NCI-H1105 treated with DMSO at 0.1 percent for 48 hours (cell line): ENCODE measurements at regions not wholly inside any gene's neighbourhood (a gene's known extent, or its start where the extent isn't known, plus 50 kb on each side); places are given as distances from the start of the nearest gene placed in this dataset.
A peak's percentile ranks its signal among the peaks of the same experiment; 100 is the strongest.
"Not testable (repeated sequence)": the region's sequence is repeated elsewhere in the genome, so short reads cannot be mapped to it uniquely, and the experiment has no call there.

Experiments
- DNase-seq: peaks from one replicate; lab custom pipeline; 2025; lab: John Stamatoyannopoulos, UW

DNA sequence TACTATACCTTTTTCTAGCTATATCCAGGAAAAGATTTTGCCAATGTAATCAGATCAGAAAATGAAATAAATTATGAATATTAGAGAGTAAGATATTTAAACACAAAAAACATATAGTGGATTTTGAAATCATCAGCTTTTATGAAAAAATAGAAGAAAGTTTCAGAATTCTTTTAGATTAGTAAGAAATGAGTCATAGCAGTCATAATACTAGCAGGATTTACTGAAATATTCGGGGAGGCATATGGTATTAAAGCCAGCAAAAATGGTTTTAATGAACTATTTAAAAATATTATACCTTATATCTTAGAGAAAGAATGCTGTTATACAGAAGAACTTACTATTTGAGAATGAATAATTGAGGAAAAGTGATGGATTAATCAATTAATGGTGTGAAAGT is 303.6 kb upstream of the NUDT12 start:
- DNase-seq, result no peak

- no peak for DNase-seq
These were observed 299.8 kb upstream of the NUDT12 start for GRCh38 chr5:103862398-103862797.

GRCh38 chr5:103860327-103860726 is 297.7 kb upstream of the NUDT12 start:
- no peak for DNase-seq

GRCh38 chr5:103858367-103858766 is 295.8 kb upstream of the NUDT12 start:
- DNase-seq, result not testable (repeated sequence)

DNA sequence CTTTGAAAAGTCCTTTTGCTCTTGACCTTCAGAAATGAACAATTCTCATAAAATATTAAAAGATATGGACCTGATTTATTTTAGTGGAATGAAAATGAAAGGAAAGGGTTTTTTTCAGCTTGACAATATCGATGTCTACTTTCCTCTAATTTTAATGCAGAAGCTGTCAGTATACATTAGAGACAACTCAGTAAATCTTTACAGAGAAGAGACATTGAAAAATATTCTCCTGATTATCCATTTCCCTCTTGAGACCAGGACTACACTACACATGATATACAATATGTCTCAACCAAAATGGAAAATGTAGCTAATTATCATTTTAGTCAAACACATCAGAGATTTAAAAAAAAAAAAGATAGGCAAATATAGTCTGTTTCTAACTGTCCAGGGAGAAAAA is 288.5 kb upstream of the NUDT12 start:
- DNase-seq, result no peak

GRCh38 chr5:103849934-103850333 is 287.3 kb upstream of the NUDT12 start:
- no peak for DNase-seq

DNA sequence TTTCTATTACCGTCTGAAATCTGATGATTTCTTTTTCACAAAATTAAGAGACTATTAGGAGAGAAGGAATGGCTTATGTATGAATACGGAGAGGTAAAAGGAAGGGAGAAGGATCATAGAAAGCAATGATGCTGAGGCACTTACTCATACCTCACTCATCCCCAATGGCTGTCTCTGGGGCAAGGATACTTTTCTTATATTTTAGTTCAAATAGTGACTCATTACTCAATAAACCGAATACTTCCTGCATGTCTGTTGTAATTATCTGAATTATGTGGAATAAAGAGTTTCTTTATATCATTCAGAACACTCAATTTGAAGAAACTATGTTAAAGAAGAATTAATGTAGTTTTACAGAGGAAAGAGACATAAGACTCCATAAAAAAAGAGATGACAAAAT is 284.5 kb upstream of the NUDT12 start:
- DNase-seq, result no peak

DNA sequence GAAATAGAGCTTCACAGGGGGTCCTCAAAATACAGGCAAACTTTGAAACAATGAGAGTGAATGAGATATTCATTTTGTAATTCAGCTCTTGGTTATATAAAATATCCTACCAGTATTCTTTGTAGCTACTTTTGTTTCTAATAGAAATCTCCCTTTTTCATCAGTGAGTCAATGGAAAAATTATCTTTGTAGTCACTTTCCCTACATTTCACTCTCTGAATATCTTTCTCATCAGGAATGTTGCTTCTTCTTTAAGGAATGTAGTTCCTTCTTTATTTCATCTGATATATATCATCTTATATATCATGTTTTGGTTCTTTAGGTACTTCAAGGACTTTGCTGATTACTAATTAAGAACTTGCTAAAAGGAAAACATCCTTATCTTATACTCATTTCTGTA is 280.3 kb upstream of the NUDT12 start:
- DNase-seq, result no peak

- no peak for DNase-seq
These were observed 278.0 kb upstream of the NUDT12 start for GRCh38 chr5:103840600-103840999.

- no peak for DNase-seq
These were observed 271.6 kb upstream of the NUDT12 start for GRCh38 chr5:103834216-103834615.

GRCh38 chr5:103829585-103829984 is 267.0 kb upstream of the NUDT12 start:
- DNase-seq, result no peak

GRCh38 chr5:103827976-103828375 is 265.4 kb upstream of the NUDT12 start:
- DNase-seq, result no peak

DNA sequence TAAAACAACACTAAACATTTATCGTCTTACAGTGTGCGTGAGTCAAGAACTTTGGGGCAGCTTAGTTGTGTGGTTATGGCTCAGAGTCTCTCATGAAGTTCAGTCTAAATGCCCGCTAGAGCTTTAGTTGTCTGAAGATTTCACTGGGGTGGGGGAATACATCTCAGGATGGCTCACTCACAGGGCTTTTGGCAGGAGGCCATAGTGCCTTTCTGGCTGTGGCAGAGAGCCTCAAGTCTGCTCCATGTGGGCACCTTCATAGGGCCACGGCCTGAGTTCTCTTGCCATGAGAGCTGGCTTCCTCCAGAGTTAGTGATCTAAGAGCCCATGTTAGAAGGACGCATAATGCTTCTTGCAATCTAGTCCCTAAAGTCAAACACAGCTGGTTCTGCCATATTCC is 258.8 kb upstream of the NUDT12 start:
- DNase-seq, result no peak

DNA sequence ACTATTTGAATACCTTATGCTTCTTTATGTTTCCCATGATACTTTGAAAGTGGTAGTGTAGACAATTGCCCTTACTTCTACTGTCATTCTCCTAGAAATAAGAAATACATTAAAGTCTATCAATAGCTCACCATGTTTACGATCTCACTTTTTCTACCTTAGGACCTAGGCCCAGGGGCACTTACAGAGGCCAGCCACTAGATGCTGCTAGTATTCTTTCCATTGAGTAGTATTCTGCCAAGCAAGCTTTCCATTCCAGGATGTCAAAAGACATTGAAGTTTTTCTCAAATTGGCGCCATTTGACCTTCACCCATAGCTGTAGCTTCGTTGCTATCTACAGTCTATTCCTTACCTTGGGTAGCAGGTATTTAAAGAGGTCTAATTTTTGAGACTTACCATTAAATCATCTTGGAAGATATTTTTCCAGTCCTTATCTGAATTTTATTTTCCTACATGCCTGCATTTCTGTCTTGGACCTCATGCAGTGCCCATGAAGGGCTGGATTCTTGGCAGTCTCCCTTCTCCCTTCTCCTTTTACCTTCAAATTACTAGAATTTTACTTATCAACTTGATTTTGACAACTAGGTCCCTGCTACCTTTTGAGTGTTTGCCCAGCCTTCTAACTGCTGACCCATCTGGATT is 246.0 kb upstream of the NUDT12 start:
- DNase-seq, result peak; percentile 54

DNA sequence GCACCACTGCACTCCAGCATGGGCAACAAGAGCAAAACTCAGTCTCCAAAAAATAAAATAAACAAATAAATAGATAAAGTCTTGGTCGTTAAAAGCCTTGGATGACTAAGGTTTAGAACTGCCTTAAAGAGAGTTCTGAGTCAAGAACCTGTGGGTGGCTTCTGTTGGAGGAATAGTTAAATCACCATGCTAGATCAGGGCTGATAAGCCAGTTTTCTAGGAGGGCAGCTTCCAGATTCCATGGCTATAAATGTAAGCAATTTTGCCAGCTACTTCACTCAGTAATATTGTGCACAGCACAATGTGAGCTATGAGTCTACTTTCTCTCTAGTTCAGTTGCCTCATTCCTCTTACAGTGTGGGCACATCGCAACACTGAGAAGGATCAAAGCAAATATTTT is 242.1 kb upstream of the NUDT12 start:
- no peak for DNase-seq

DNA sequence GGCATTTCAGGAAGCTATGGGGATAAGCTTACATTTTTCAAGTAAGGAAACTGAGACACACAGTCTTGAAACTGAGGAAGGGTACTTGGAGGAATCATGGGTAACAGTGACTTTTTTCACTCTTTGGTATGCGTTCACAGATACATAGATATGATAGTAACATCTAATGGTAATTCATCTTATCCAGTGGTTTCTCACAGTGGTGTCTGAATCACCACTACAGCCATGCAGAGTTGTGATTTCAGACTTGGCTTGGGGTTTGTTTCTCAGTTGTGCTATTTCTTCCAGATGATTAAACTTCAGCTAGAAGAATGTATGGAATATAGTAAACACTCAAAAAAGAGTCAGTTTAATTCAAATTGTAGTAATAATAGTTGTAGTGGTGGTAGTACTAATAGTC is 239.1 kb upstream of the NUDT12 start:
- DNase-seq, result no peak

DNA sequence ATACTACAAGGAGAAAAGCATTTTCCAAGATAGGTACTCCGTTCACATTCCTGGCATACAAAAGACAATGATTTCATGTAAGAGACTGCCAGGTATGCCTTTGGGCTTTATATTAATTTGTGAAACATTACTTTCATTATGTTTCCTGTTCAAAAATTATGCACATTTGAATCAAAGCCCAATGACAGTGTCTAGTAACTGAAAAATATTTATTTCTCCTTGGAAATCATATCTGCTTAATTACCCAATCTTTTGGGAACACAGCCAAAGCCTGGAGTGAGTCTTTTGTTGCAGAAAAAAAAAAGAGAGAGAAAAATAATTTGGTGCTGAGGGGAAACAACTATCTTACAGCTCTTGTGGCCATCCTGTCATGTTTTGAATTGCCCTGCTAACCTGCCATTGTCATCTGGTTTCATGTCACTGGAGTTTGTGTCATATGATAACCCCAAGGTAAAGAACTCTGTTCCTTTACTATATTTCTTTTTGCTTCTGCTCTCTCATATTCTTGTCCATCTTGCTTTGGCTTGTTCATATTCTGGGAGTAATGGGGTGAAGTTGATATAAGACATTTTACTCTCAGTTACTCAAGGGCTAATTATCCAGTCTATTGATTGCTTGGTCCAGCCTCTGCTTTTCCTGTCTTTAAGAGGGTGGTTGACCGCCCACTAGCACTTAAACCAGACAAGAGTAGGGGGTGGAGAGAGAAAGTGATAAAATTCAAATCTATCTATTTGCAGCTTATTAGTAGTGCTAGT is 238.3 kb upstream of the NUDT12 start:
- peak; percentile 73 for DNase-seq

DNA sequence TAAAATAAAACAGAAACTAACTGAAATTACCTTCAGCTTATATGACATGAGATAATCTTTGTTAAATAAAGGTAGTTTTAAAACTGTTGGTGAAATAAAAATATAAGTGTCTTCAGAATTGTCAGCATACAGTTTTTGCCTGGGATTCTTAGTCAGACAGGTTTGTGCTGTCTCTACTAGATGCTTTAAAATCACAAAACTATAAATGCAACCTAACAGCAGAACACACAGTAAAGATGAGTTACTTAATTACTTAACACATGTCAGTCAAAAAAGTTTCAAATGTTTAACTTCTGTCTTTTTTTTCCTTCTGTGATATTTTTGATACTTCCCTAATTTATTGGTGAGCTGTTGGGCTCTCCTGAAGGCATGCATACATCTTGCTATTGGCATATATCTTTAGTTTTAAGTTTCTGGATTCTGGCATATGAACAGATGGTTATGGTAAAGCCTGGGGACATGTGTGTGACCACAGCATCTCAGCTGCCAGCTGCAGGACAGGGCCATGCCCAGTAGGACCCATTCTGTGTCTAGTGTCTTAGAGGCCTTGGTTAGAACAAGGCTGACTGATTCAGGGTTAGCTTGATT is 231.1 kb upstream of the NUDT12 start:
- no peak for DNase-seq

DNA sequence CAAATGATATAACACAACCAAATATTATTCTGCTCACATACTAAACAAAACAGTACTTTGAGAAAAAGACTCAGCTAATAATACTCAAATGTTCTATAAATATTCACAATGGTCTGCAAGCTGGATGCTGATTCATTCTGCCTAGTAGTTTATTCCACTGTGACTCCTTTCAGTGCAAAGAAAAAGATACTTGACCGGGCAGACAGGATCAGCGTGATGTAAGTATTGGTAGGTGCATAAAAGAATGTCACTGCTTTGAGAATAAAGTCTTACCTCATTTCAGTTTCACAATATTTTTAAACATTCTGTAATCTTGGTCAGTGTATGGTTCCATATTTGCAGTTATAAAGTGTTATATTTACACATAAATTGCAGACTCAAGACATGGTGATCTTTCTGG is 223.0 kb upstream of the NUDT12 start:
- DNase-seq, result no peak

- DNase-seq, result no peak
These were observed 221.1 kb upstream of the NUDT12 start for GRCh38 chr5:103783669-103784068.

GRCh38 chr5:103780794-103781193 is 218.2 kb upstream of the NUDT12 start:
- no peak for DNase-seq

DNA sequence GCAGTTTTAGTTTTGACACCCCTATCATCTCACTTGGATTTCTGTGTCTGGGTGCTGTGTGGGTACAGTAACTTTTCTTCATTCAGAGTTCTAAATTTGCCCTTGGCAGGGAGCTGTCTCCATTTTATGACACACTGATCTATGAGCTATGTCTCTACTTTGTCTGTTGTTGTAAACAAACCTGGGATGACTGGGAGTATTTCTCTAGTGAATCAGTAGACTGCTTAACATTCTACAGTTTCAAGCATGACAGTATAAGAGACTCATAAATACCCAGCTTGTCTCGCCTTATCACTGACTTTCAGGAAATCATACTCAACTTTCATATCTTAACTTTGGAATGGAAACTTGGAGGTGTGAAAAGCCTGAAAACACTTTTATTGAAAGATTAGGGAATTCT is 212.1 kb upstream of the NUDT12 start:
- DNase-seq, result no peak

GRCh38 chr5:103772248-103772647 is 209.7 kb upstream of the NUDT12 start:
- no peak for DNase-seq

DNA sequence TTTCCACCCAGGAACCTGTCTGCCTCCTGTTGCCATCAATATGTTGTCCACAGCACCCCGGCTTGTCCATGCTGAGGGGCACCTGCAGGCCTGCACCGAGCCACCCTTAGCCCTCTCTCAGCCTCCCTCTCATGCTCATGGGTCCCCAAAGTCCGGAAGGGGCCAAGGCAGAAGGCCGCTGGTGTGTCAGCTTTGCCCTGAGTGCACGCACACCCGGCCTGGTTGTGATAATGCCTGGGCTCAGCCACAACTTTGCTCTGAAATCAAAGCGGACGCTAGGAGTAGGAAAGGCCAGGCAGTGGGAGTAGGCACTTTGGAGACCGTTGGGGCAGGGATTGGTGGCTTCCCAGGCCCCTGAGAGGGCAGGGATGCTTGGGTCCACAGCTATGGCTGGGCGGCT is 201.8 kb upstream of the NUDT12 start:
- DNase-seq, result no peak
